Adrenal gland (tissue), 9 donors: ENCODE measurements at regions not wholly inside any gene's neighbourhood (a gene's known extent, or its start where the extent isn't known, plus 50 kb on each side); places are given as distances from the start of the nearest gene placed in this dataset.

Source experiments
- DNase-seq, 7 donors: peaks; one replicate each; pipeline ENCODE4 v3.0.0-alpha.2; 2019 to 2020
- H3K27ac ChIP-seq, 5 donors: fragments of 200-600 bp; sonication (generic) in 4 of 5; 1 replicate in 3 of 5; 2 replicates in 2 of 5; pipeline versions ENCODE4 v1.5.1 to v1.8.0; 2016 to 2020; ENCODE audit warnings: mild to moderate bottlenecking in 1 of 5
- H3K27me3 ChIP-seq: fragments of 200-600 bp; 2 replicates; pipeline ENCODE4 v1.8.0; 2021
- H3K36me3 ChIP-seq, 2 donors: fragments of 200-600 bp; replicated peaks in 1 of 2; 1 replicate in 1 of 2; 2 replicates in 1 of 2; pipeline versions ENCODE4 v1.5.1 to v1.8.0; 2018 to 2022
- H3K4me1 ChIP-seq, 2 donors: fragments of 200-600 bp; replicated peaks in 1 of 2; 1 replicate in 1 of 2; 2 replicates in 1 of 2; pipeline versions ENCODE4 v1.5.1 to v1.8.0; 2018 to 2021
- H3K4me3 ChIP-seq, 4 donors: fragments of 200-600 bp; sonication (generic) in 3 of 4; one replicate each; pipeline ENCODE4 v1.5.1; 2016 to 2018
- H3K9me3 ChIP-seq, 3 donors: fragments of 200-600 bp; sonication (generic) in 1 of 3; replicated peaks in 1 of 3; 1 replicate in 2 of 3; 2 replicates in 1 of 3; pipeline versions ENCODE4 v1.5.1 to v1.8.0; 2016 to 2021
- POLR2A ChIP-seq, 2 donors: fragments of 450-650 bp; IDR thresholded peaks; one replicate each; pipeline ENCODE4 v1.6.1; 2017; ENCODE audit warnings: antibody characterized with exemption in 2 of 2, mild to moderate bottlenecking in 2 of 2, moderate library complexity in 1 of 2
- WGBS, 4 donors: extraction: QIAGEN DNeasy Blood & Tissue Kit in 2 of 4; methylation state at CpG; one replicate each; pipeline versions ENCODE4 v1.1.5 to v1.1.7; 2013 to 2017; 5-methylcytosine and 5-hydroxymethylcytosine counted together
- intact Hi-C, 2 donors: fragments of 100-400 bp; cut with DNase I; formaldehyde crosslinking; loops; one replicate each; pipeline versions ENCODE4 v1.14.1 to v1.15.0; 2022 to 2023
- TF ChIP-seq, protein P1 (sequence below), 6 experiments: fragments of 450-650 bp in 4 of 6; fragments of 200-600 bp in 2 of 6; sonication (generic) in 1 of 6; IDR thresholded peaks; 1 replicate in 5 of 6; 2 replicates in 1 of 6; pipeline versions ENCODE4 v1.5.1 to v1.8.0; 2016 to 2021; ENCODE audit warnings: antibody characterized with exemption in 6 of 6, mild to moderate bottlenecking in 2 of 6, moderate library complexity in 1 of 6
- donor health status: healthy with polysubstance abuse.
- donor health status: Bipolar disorder and iron deficiency.
- donor health status: DM: yes; HTN: yes; CAD: no.
- donor health status: DM: no; HTN: no; CAD: no.
- donor health status: DM: no; HTN: no; CAD: no.

- H3K27ac ChIP-seq, result no peak overlapping the region
- intact Hi-C loops, result no loop called here
- H3K4me1 ChIP-seq, result no peaks in the 10 kb centered on the region
- H3K9me3 ChIP-seq, result no peaks in the 10 kb centered on the region
- H3K27me3 ChIP-seq, result no peaks in the 10 kb centered on the region
- TF ChIP-seq, protein P1, sequence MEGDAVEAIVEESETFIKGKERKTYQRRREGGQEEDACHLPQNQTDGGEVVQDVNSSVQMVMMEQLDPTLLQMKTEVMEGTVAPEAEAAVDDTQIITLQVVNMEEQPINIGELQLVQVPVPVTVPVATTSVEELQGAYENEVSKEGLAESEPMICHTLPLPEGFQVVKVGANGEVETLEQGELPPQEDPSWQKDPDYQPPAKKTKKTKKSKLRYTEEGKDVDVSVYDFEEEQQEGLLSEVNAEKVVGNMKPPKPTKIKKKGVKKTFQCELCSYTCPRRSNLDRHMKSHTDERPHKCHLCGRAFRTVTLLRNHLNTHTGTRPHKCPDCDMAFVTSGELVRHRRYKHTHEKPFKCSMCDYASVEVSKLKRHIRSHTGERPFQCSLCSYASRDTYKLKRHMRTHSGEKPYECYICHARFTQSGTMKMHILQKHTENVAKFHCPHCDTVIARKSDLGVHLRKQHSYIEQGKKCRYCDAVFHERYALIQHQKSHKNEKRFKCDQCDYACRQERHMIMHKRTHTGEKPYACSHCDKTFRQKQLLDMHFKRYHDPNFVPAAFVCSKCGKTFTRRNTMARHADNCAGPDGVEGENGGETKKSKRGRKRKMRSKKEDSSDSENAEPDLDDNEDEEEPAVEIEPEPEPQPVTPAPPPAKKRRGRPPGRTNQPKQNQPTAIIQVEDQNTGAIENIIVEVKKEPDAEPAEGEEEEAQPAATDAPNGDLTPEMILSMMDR (IDR thresholded peaks at IDR 0.05), result no peak
- H3K36me3 ChIP-seq, result no peaks in the 10 kb centered on the region
- WGBS, 4 donors, result 47 to 65% (median 58%) methylated on average over 2 of the region's 2 CpGs
- no peak for DNase-seq
- no peak overlapping the region for H3K4me3 ChIP-seq
Measured at GRCh38 chr5:169442403-169442874, 141.1 kb upstream of the SPDL1 start.

- 65 to 77% (median 72%) methylated on average over 3 of the region's 3 CpGs for WGBS, 4 donors
- H3K4me3 ChIP-seq, result no peak overlapping the region
- H3K27me3 ChIP-seq, result no peaks in the 10 kb centered on the region
- intact Hi-C loops, result no loop called here
- H3K4me1 ChIP-seq, result no peaks in the 10 kb centered on the region
- H3K27ac ChIP-seq, result no peak overlapping the region
- DNase-seq, result no peak
- TF ChIP-seq POLR2A (IDR thresholded peaks at IDR 0.05), result no peak
- TF ChIP-seq, protein P1 (IDR thresholded peaks at IDR 0.05), result no peak
- no peaks in the 10 kb centered on the region for H3K36me3 ChIP-seq
- no peaks in the 10 kb centered on the region for H3K9me3 ChIP-seq
Measured at GRCh38 chr5:169440107-169440705, 139.3 kb upstream of the SLIT3 start.

DNA sequence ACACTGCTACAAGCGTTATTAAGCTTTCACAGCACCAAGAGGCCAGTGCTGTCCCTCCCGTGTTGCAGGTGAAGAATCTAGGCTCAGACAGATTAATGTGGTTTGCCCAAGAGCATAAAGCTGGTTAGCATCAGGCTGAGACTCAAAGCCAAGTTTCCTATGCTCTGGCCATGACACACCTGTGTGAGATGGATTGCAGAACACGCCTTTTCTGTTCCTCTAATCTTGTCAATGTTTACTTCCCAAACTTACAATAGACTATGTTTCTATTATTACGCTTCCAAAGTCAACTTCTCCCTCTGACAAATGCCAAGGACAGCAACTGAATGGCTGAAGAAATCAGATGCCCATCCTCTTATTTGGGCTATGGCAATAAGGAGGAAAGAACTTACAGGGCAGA is 138.4 kb upstream of the SLIT3 start:
- H3K4me3 ChIP-seq, result no peak overlapping the region
- intact Hi-C loops, result no loop called here
- no peaks in the 10 kb centered on the region for H3K36me3 ChIP-seq
- TF ChIP-seq POLR2A (IDR thresholded peaks at IDR 0.05), result no peak
- TF ChIP-seq, protein P1 (IDR thresholded peaks at IDR 0.05), result no peak
- 53 to 68% (median 65%) methylated on average over 4 of the region's 4 CpGs for WGBS, 4 donors
- no peak for DNase-seq
- no peaks in the 10 kb centered on the region for H3K9me3 ChIP-seq
- no peaks in the 10 kb centered on the region for H3K4me1 ChIP-seq
- H3K27me3 ChIP-seq, result no peaks in the 10 kb centered on the region
- no peak overlapping the region for H3K27ac ChIP-seq

DNA sequence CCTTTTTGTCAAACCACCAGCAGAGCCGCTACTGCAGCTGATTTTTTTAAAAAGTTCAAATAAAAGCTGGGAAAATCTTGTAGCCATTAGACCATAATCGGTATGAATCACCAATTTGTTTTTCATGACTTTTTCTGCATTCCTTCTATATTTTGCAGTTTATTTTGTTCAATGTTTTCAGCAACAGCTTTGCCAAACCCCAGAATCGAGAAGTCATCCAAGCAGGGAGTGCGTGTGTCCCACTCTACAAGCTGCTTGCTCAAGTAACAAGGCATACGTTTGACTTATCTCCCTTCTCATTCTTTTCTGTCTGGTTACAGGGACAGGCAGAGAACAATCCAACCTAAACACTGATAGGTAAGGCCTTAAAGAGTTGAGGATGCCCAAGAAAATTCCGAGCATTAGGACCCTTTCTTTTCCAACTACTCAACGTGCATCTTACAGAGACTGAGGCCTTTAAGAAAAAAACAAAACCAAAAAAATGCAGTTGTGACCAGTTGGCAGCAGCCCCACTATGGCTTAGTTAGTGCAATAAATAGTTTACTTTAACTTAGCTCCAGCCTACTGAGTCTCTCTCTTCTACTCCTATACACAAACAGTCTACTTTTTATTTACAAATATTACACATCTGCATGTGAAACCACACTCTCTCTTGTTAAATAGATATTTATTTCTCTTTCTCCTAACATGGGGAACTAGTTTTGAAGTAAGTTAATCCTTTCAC is 134.7 kb upstream of the SLIT3 start:
- Histone ChIP-seq H3K4me1 (no peaks in the 10 kb centered on the region), H3K27me3 (no peaks in the 10 kb centered on the region), H3K9me3 (no peaks in the 10 kb centered on the region), H3K36me3 (no peaks in the 10 kb centered on the region), H3K27ac (no peak overlapping the region), H3K4me3 (no peak overlapping the region)
- no peak for TF ChIP-seq POLR2A (IDR thresholded peaks at IDR 0.05)
- TF ChIP-seq, protein P1 (IDR thresholded peaks at IDR 0.05), result no peak
- DNase-seq, result no peak
- 76 to 85% (median 82%) methylated on average over 7 of the region's 7 CpGs for WGBS, 4 donors
- intact Hi-C loops, result no loop called here
